Iris pigment epithelial cell (primary cell): ENCODE measurements at regions not wholly inside any gene's neighbourhood (a gene's known extent, or its start where the extent isn't known, plus 50 kb on each side); places are given as distances from the start of the nearest gene placed in this dataset.
"Not testable (repeated sequence)": the region's sequence is repeated elsewhere in the genome, so short reads cannot be mapped to it uniquely, and the experiment has no call there.

Experiments used
- DNase-seq: peaks from one replicate; pipeline ENCODE4 v3.0.0-alpha.2; 2011; ENCODE audit warnings: low read depth

GRCh38 chr15:96818861-96819260, 488.4 kb downstream of the NR2F2 start:
- no peak for DNase-seq

- DNase-seq: no peak
Observed at GRCh38 chr15:96827981-96828380, 497.5 kb downstream of the NR2F2 start.

DNA sequence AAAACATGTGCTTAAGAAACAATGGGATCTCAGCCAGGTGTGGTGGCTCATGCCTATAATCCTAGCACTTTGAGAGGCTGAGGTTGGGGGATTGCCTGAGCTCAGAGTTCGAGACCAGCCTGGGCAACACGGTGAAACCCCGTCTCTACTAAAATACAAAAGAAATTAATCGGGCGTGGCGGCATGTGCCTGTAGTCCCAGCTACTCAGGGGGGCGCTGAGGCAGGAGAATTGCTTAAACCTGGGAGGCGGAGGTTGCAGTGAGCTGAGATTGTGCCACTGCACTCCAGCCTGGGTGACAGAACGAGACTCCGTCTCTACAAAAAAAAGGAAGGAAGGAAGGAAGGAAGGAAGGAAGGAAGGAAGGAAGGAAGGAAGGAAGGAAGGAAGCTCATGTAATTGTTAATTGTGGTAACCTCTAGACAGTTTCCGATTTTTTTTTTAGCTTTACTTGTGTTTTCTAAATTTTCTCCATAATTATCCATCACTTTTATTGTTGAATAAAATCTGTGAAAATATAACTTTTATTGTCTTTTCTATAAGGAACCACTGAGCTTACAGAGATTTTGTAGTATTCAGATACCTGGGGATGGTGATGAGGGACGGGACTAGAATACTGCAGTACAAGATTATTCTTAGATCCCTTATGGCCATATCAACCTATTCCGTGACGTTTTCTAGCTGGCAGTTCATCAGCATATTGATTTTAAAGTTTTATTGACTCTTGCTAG, 506.9 kb downstream of the NR2F2 start:
- no peak for DNase-seq

DNA sequence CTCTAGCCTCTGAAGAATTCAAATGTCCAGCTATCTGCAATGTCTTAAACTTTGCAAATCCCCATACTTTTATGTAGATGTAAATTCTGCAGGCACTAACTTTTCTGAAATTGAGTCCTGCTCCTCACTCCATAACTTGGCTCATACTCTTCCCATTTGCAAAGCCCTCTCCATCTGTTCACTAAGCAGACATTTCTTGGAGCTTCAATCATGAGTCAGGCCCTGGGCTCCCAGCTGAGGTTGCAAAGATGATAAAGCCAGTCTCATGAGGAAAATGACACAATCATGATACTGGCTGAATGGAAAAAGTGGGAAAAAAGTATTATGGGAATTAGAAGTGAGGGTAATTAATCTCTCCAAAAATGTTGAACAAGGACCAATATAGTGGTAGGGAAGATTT, 507.6 kb downstream of the NR2F2 start:
- peak; percentile 18 for DNase-seq

DNA sequence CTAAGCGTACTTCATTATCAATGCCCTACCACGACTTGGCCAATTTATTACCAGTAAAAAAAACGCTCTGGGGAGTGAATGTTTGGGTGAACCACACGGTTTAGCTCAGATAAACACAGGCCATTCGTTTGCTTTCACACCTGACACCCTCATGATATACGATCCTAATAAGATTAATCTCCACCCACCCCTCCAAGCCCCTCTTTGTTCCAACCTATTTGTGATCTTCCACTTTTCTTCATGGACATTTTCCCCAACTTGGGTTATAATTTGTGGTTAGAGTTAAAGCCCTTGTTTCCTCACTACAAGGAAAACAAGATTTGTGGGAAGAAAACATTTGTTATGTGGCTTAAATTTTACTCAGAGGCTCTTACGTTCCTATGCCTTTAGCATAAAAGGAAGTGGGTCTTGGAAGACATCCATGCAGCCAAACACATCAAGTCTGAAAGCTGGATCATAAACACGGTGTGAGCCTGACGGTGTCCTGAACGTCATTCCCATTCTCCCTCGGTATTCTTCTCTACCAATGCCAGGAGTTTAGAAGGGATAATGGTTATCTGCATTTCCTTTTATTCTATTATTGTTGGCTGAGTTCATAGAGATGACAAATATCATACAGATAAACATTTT, 518.9 kb downstream of the NR2F2 start:
- DNase-seq: peak; percentile 53

- DNase-seq: peak; percentile 56
Observed at GRCh38 chr15:96851613-96852012, 521.1 kb downstream of the NR2F2 start.

DNA sequence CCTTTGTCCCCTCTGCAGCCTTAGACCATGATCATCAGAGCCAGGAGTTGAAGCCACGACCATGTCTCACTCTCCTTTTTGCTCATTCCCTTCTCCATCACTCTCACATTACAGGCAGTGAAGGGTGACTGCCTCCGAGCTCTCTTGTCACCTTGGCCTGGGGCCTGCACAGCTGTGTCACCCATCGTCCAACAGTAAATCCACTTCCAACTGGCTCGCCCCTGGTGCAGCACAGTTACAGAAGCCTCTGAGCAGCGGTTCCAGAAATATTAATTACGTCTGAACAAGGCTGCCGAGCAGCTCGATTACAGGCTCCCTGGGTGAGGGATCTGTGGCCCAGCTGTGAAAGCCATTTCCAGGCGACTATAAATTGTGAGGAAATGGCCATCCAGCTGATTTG, 528.2 kb downstream of the NR2F2 start:
- DNase-seq: no peak

DNA sequence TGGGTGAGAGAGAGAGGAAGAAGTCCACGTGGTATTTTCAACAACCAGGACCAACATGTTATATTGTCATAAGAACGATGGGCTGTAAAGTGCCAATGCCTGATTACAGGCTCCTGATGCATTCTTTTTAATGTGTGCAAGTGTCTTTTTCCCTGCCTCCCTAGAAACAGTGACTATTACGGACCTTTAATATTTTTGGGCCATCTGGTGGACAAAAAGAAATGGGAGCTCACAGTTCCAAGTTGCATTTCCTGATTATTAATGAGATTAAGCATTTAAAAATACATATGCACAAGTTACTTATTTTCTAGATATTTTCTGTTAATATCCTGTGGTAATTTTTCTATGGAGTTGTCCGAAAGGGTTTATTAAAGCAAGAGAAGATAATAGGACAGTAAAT, 530.2 kb downstream of the NR2F2 start:
- DNase-seq: no peak

DNA sequence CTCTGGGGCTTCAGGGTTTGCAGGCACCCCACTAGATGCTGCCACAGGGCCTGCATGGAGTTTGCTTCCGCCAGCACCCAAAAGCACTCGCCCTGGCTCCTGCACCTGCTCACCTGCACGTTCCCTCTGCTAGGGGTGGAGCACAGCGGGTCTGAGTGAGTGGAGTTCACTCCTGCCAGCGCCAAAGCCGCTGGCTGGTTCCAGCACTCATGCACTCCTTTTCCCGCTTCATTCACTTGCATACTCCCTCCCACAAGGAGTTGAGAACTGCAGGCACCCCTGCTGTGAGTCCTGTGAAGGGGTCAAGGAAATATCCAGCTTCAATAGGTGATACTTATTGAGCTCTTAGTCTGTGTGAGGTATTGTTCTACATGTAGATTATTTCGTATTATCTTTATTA, 537.5 kb downstream of the NR2F2 start:
- DNase-seq: no peak

DNA sequence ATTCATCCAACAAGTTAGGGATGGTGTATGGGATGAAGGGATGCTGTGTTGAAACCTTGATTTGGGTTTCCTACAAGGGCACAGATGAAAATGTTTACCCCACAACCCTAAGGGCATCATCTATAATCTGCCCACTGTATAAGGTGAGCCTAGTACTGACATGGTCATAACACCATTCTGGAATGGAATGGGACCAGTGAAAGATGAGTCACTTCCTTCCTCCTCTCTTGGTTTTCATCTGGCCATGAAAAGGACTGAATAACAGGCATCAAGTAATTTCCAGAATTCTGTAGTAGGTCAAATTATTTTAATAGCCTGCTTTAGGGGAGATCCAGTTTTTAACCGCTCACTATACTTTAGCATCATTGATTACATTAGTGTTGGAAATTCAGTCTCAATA, 538.6 kb downstream of the NR2F2 start:
- DNase-seq: peak; percentile 21

GRCh38 chr15:96869790-96870189, 539.3 kb downstream of the NR2F2 start:
- DNase-seq: no peak

GRCh38 chr15:96870580-96870979, 540.1 kb downstream of the NR2F2 start:
- no peak for DNase-seq

- DNase-seq: not testable (repeated sequence)
Observed at GRCh38 chr15:96877442-96877841, 546.9 kb downstream of the NR2F2 start.

DNA sequence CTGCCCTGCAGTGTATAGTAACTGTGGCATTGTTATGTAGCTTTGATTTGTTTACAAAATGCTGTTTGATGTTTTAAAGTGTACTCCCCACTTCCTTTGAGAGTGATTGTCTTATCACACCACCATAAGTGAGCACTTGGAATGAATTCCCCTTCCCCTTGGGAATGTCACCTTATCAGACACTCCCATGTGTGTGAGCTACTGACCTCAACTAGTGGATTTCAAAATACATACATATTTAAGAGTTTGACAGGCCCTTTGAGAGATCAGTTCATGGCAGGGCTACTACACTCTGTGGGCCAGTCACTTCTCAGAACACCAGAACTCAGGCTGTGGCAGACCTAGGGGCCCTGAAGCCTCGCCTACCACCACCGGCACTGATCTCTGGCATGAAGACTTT, 547.6 kb downstream of the NR2F2 start:
- DNase-seq: no peak

GRCh38 chr15:96882121-96882772, 551.7 kb downstream of the NR2F2 start:
- no peak for DNase-seq

- peak; percentile 30 for DNase-seq
Observed at GRCh38 chr15:96887730-96888129, 557.2 kb downstream of the NR2F2 start.

DNA sequence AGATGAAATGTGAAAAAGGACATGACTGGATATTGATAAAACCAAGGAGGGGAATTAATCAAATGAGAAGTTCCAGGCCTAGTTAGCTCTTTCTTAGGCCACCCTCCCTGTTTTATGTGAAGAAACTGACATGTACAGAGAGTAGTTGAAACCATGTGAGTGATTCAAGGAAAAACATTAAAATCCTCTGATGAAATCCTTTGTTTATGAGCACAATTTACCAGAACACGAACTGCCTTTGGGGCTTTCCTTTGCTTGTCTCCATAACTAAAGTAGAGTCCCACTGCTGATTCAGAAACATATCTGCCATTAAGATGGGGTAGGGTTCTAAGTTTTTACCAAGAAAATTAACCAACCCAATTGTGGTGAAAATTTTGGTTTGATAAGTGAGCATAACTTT, 558.3 kb downstream of the NR2F2 start:
- DNase-seq: peak; percentile 4

DNA sequence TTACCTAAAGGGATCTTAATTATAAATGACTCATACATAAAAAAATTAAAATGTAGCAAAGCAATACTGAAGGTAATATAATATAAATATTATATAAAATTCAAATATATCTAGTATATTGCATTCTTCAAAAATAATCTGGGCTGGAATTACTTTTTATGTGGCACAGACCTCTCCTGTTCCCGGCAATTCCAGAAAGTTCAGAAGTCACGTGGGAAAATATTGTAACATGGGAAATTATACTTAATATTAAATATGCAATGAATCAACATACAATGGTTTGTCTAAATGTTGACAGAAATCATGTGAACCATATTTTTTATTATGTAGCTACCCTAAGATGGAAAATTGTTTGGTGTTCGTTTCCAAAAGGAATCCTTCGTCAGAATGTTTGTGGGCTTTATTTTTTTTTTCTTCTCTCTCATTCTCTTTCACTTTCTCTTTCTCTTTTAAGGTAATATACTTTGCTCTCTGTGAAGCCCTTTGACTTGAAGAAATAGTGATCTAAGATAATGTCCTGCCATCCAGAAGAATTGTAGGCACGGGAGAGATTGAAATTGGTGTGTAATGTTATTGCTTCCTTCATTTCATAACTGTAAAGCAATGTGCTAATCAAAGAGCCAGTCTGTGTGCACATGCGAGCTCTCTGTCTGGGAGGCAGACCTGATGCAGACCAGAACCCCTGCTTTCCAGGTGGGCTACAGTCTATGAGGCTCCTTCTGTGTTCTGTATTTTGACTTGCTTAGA, 559.4 kb downstream of the NR2F2 start:
- peak; percentile 1 for DNase-seq

DNA sequence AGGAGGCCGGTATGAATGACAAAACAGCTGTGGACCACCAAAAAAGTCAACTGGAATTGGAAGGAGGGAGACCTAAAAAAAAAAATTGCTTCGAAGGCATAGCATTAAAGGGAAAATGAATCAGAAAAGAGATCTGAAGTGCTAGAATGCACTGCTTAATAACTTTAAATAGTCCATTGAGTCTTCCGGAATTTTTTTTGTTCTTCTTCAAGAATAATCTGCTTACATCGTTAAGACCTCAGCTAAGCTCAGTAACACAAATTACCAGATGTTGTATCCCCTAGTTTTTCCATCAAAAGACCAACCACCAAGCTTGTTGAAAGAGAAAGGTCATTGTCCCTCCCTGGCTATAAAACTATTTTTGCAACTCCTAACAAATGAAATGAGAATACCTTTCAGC, 560.5 kb downstream of the NR2F2 start:
- DNase-seq: no peak

DNA sequence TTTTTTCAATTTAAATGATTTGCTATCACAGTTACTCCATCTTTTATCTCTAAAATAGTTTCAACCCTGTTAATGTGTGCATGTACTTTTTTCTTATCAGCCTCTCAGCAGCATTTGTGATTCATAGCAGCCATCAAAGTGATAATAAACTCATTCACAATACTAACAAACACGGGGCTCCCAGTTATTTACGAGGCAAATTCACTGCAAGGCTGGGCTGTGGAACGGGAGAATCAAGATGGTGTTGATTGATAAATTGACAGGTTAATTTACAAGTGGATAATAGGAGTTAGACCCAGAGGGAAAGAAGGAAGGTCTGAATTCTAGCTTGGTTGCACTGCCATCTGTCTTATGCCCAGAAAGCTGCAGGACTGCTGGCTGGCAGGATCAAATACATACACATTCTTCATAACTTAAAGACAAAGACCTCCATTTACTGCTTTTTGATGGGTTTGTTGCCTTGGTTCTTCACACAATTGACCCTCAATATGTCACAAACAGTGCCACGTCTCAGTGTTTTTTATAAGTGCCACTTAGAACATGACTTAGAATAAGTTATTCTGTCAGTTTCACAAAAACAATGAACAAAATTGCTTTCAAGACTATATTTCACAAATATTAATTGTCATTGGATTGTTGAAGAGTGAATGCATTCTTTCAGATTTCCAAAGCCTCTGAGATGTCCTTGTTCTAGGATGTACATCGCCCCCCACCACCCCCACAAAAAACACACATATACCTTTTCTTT, 562.8 kb downstream of the NR2F2 start:
- DNase-seq: peak; percentile 24

DNA sequence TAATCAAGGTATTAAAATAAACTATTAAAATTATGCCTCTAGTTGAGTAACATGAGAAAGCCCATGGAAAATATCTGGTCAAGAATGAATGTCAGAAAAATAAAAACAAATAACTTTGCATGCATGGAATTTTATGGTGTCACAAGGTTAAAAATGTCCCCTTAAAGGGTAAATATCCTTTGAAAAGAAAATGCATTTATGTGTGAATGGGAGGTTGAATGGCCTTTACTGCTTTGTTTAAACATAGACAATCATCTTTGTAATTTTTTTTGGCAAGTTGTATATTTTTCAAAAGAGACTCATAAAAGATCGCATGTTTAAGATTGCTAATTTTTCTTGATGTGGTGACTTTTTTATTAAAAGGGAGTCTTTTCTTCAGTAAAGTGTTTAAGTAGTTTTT, 564.2 kb downstream of the NR2F2 start:
- no peak for DNase-seq

DNA sequence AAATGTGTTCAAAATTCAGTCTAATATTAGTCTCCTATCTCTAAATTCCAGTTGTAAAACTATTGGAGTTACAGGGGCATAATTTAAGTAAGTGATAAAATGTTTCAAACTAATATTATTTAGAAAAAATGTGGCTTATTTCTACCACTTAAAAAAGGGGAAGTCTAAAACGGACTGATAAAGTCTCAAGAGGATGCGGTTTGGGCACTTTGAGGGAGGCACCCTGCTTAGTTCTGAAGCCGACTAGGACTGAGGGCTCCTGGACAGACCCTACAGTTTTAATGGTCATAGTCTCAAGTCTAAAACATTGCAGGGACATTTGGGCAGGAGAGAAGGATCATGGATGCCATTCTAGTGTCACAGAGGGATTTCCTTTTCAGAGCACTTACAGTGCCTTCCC, 566.3 kb downstream of the NR2F2 start:
- no peak for DNase-seq
